NCI-H2107 treated with DMSO at 0.1 percent for 48 hours (cell line): ENCODE measurements at regions not wholly inside any gene's neighbourhood (a gene's known extent, or its start where the extent isn't known, plus 50 kb on each side); places are given as distances from the start of the nearest gene placed in this dataset.

Experiments used
- DNase-seq: peaks from one replicate; lab custom pipeline; 2025; ENCODE audit not compliant: unreplicated experiment; lab: John Stamatoyannopoulos, UW

- DNase-seq, result no peak
Observed at GRCh38 chr6:113576310-113576709, 280.8 kb upstream of the MARCKS start.

GRCh38 chr6:113578691-113579090 lies 278.5 kb upstream of the MARCKS start:
- DNase-seq, result no peak

GRCh38 chr6:113584767-113585166 lies 272.4 kb upstream of the MARCKS start:
- no peak for DNase-seq

- no peak for DNase-seq
Observed at GRCh38 chr6:113585246-113585645, 271.9 kb upstream of the MARCKS start.

GRCh38 chr6:113586413-113587077 lies 270.6 kb upstream of the MARCKS start:
- DNase-seq, result no peak

- DNase-seq, result peak; percentile 74
Observed at GRCh38 chr6:113587078-113587699, 270.0 kb upstream of the MARCKS start.

- DNase-seq, result no peak
Observed at GRCh38 chr6:113588646-113589045, 268.5 kb upstream of the MARCKS start.

GRCh38 chr6:113591896-113592827 lies 265.0 kb upstream of the MARCKS start:
- peak; percentile 49 for DNase-seq

- no peak for DNase-seq
Observed at GRCh38 chr6:113594726-113595125, 262.4 kb upstream of the MARCKS start.

- no peak for DNase-seq
Observed at GRCh38 chr6:113595911-113596376, 261.2 kb upstream of the MARCKS start.

- peak; percentile 88 for DNase-seq
Observed at GRCh38 chr6:113596387-113597230, 260.5 kb upstream of the MARCKS start.

- no peak for DNase-seq
Observed at GRCh38 chr6:113597231-113597583, 259.9 kb upstream of the MARCKS start.

GRCh38 chr6:113598786-113599185 lies 258.4 kb upstream of the MARCKS start:
- no peak for DNase-seq

GRCh38 chr6:113599444-113599843 lies 257.7 kb upstream of the MARCKS start:
- no peak for DNase-seq

- no peak for DNase-seq
Observed at GRCh38 chr6:113600551-113601339, 256.4 kb upstream of the MARCKS start.

- no peak for DNase-seq
Observed at GRCh38 chr6:113607821-113608545, 249.2 kb upstream of the MARCKS start.

GRCh38 chr6:113610377-113610988 lies 246.7 kb upstream of the MARCKS start:
- DNase-seq, result no peak

- DNase-seq, result no peak
Observed at GRCh38 chr6:113616701-113617274, 240.4 kb upstream of the MARCKS start.

- no peak for DNase-seq
Observed at GRCh38 chr6:113619077-113619476, 238.1 kb upstream of the MARCKS start.
